ENCODE measurements at regions not wholly inside any gene's neighbourhood (a gene's known extent, or its start where the extent isn't known, plus 50 kb on each side); places are given as distances from the start of the nearest gene placed in this dataset.

- DNase-seq: no peak
- no peak for ATAC-seq (ENCODE audit: poor library complexity)
- intact Hi-C loops (cut with DNase I): no loop called here
These were observed 103.1 kb upstream of the FIGN start for GRCh38 chr2:163838890-163839289.

- intact Hi-C loops (cut with DNase I): no loop called here
- ATAC-seq (ENCODE audit: poor library complexity): no peak
- no peak for DNase-seq
These were observed 100.4 kb upstream of the FIGN start for GRCh38 chr2:163836167-163836566.

- DNase-seq: no peak
- intact Hi-C loops (cut with DNase I): no loop called here
- no peak for ATAC-seq (ENCODE audit: poor library complexity)
These were observed 99.0 kb upstream of the FIGN start for GRCh38 chr2:163834841-163835240.

GRCh38 chr2:163834221-163834620 is 98.4 kb upstream of the FIGN start:
- ATAC-seq (ENCODE audit: poor library complexity) (no peak), DNase-seq (no peak)
- intact Hi-C loops (cut with DNase I): no loop called here

DNA sequence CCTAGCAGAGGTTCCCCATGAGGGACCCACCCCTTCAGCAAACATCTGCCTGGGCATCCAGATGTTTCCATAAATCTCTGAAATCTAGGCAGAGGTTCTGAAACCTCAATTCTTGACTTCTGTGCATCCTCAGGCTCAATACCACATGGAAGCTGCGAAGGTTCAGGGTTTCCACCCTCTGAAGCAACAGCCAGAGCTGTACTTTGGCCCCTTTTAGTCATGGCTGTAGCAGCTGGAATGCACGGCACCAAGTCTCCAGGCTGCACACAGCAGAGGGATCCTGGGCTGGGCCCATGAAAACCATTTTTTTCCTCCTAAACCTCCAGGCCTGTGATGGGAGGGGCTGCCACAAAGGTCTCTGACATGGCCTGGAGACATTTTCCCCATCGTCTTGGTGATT is 93.0 kb upstream of the FIGN start:
- intact Hi-C loops (cut with DNase I): no loop called here
- no peak for DNase-seq
- no peak for ATAC-seq (ENCODE audit: poor library complexity)

DNA sequence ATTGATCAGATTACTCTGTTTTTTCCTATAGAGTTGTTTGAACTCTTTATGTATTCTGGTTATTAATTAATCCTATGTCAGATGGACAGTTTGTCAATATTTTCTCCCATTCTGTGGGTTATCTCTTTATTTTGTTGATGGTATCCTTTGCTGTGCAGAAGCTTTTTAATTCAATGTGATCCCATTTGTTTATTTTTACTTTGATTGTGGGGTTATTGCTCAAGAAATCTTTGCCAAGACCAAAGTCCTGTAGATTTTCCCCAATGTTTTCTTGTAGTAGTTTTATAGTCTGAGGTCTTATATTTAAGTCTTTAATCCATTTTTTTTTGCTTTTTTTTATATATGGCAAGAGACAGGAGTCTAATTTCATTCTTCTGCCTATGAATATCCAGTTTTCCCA is 86.2 kb upstream of the FIGN start:
- intact Hi-C loops (cut with DNase I): no loop called here
- ATAC-seq (ENCODE audit: poor library complexity): no peak
- DNase-seq: no peak

- DNase-seq (no peak), ATAC-seq (ENCODE audit: poor library complexity) (no peak)
- intact Hi-C loops (cut with DNase I): no loop called here
These were observed 77.2 kb upstream of the FIGN start for GRCh38 chr2:163812926-163813520.

DNA sequence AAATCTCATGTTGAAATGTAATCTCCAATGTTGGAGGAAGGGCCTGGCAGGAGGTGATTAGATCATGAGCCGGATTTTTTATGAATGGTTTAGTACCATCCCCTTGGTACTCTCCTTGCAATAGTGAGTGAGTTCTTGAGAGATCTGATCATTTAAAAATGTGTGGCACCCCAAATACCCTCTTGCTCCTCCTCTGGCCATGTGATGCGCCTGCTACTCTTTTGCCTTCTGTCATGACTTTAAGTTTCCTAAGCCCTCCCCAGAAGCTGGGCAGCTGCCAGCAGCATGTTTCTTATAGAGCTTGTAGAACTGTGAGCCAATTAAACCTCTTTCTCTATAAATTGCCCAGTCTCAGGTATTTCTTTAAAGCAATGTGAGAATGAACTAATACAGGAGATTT is 72.6 kb upstream of the FIGN start:
- DNase-seq: no peak
- ATAC-seq (ENCODE audit: poor library complexity): no peak
- intact Hi-C loops (cut with DNase I): no loop called here

GRCh38 chr2:163802284-163802683 is 66.5 kb upstream of the FIGN start:
- DNase-seq: no peak
- ATAC-seq (ENCODE audit: poor library complexity): peak; percentile 69
- intact Hi-C loops (cut with DNase I): no loop called here

DNA sequence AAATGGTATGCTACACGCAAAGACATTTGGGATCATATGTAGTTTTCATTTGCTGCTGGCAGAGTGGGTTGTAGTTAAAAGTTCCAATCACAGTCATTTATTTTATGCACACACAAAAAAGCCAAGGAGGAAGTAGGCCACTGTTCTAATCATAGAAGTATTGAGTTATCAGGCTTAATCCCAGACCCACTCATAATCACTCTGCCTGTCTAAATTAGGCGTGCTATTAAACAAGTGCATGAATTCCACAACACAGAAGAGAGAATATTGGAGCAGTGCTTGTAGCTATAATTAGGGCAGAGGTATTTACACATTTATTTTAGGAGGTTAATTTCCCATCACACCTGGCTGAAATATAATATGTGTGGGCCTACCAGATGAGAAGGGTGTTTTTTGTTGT is 65.7 kb upstream of the FIGN start:
- ATAC-seq (ENCODE audit: poor library complexity): peak; percentile 82
- DNase-seq: no peak
- intact Hi-C loops (cut with DNase I): no loop called here

- DNase-seq: no peak
- intact Hi-C loops (cut with DNase I): no loop called here
- ATAC-seq (ENCODE audit: poor library complexity): peak; percentile 34
These were observed 65.2 kb upstream of the FIGN start for GRCh38 chr2:163800951-163801381.

DNA sequence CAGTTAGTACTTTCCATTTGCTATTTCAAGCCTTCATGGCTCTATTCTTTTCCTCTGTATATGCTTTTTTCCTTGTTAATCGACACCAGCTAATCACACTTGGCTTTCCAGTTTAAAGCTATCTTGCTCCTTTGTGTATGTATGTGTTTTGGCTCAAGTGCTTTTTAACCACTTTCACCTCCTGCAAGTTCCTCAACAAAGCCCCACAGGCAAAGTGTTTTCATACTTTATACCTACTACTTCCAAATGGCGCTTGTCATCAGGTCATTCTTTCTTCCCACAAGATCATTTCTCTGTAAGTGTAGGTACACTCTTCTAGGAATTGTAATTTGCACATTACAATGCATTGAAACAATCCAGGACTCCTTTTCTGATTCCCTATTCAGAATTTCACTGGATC is 64.0 kb upstream of the FIGN start:
- ATAC-seq (ENCODE audit: poor library complexity) (no peak), DNase-seq (no peak)
- intact Hi-C loops (cut with DNase I): no loop called here

GRCh38 chr2:163794635-163795034 is 58.8 kb upstream of the FIGN start:
- no peak for ATAC-seq (ENCODE audit: poor library complexity)
- no peak for DNase-seq
- intact Hi-C loops (cut with DNase I): no loop called here
